Breast epithelium (tissue), 4 donors: ENCODE measurements at regions not wholly inside any gene's neighbourhood (a gene's known extent, or its start where the extent isn't known, plus 50 kb on each side); places are given as distances from the start of the nearest gene placed in this dataset.

Experiments
- DNase-seq, 2 donors: peaks; one replicate each; pipeline ENCODE4 v3.0.0-alpha.2; 2019; ENCODE audit warnings: low spot score in 2 of 2
- H3K27ac ChIP-seq, 2 donors: fragments of 200-600 bp; sonication (generic) in 1 of 2; one replicate each; pipeline ENCODE4 v1.5.1; 2016 to 2019; ENCODE audit warnings: mild to moderate bottlenecking in 1 of 2
- H3K27me3 ChIP-seq, 2 donors: fragments of 200-600 bp; sonication (generic) in 1 of 2; one replicate each; pipeline versions ENCODE4 v1.5.1 to v1.6.0; 2017 to 2019; ENCODE audit warnings: control low read depth in 1 of 2, mild to moderate bottlenecking in 1 of 2
- H3K36me3 ChIP-seq: fragments of 200-600 bp; one replicate; pipeline ENCODE4 v1.5.1; 2019
- H3K4me1 ChIP-seq, 2 donors: fragments of 200-600 bp; sonication (generic); one replicate each; pipeline ENCODE4 v1.5.1; 2016 to 2019; ENCODE audit warnings: control low read depth in 1 of 2
- H3K4me3 ChIP-seq, 3 donors: fragments of 200-600 bp; sonication (generic); 1 replicate in 2 of 3; 2 replicates in 1 of 3; pipeline ENCODE4 v1.5.1; 2016 to 2019; ENCODE audit warnings: mild to moderate bottlenecking in 3 of 3, moderate library complexity in 2 of 3
- H3K9me3 ChIP-seq, 2 donors: fragments of 200-600 bp; sonication (generic) in 1 of 2; one replicate each; pipeline ENCODE4 v1.5.1; 2016 to 2019; ENCODE audit warnings: control low read depth in 1 of 2
- POLR2A ChIP-seq: fragments of 450-650 bp; IDR thresholded peaks from one replicate; pipeline ENCODE4 v1.6.1; 2016; ENCODE audit warnings: antibody characterized with exemption, mild to moderate bottlenecking, moderate library complexity
- POLR2AphosphoS5 ChIP-seq, 3 donors: sonication (generic); formaldehyde crosslinking; IDR thresholded peaks; one replicate each; pipeline ENCODE4 v1.6.1; 2017; ENCODE audit warnings: antibody characterized with exemption in 3 of 3
- intact Hi-C: fragments of 100-400 bp; cut with DNase I; formaldehyde crosslinking; loops from one replicate; pipeline ENCODE4 v1.15.1; 2023; ENCODE audit warnings: low total_unique reads
- TF ChIP-seq, protein P1 (sequence below), 3 donors: fragments of 450-650 bp; IDR thresholded peaks; one replicate each; pipeline ENCODE4 v1.5.1; 2016 to 2017; ENCODE audit warnings: antibody characterized with exemption in 3 of 3, mild to moderate bottlenecking in 3 of 3, moderate library complexity in 3 of 3

DNA sequence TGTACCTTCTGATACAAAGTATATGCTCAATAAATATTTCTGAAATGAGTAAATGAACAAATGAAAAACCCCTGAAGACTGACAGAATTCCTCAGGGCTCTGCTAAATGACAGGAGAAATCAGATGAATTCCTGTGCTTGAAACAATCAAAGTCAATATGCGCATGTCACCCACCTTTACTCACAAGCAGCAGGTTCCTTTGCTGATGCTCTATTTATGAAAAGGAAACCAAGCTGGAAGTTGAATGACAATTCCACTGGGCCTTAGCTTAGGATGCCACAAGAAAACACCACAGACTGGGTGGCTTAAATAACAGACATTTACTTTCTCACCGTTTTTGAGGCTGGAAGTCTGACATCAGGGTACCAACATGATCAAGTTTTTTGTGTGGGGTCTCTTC, 477.5 kb upstream of the TEX13C start:
- no peak overlapping the region for H3K4me3 ChIP-seq
- H3K27ac ChIP-seq: no peak overlapping the region
- H3K27me3 ChIP-seq: peaks cover 0 to 6% of the 10 kb centered on the region in 2 donors
- no peak for TF ChIP-seq POLR2A
- TF ChIP-seq, protein P1, sequence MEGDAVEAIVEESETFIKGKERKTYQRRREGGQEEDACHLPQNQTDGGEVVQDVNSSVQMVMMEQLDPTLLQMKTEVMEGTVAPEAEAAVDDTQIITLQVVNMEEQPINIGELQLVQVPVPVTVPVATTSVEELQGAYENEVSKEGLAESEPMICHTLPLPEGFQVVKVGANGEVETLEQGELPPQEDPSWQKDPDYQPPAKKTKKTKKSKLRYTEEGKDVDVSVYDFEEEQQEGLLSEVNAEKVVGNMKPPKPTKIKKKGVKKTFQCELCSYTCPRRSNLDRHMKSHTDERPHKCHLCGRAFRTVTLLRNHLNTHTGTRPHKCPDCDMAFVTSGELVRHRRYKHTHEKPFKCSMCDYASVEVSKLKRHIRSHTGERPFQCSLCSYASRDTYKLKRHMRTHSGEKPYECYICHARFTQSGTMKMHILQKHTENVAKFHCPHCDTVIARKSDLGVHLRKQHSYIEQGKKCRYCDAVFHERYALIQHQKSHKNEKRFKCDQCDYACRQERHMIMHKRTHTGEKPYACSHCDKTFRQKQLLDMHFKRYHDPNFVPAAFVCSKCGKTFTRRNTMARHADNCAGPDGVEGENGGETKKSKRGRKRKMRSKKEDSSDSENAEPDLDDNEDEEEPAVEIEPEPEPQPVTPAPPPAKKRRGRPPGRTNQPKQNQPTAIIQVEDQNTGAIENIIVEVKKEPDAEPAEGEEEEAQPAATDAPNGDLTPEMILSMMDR (IDR thresholded peaks at IDR 0.05): no peak
- no peak for TF ChIP-seq POLR2AphosphoS5 (IDR thresholded peaks at IDR 0.05)
- DNase-seq: no peak
- intact Hi-C loops: no loop called here
- H3K9me3 ChIP-seq: no peaks in the 10 kb centered on the region
- H3K4me1 ChIP-seq: no peaks in the 10 kb centered on the region
- no peaks in the 10 kb centered on the region for H3K36me3 ChIP-seq

- TF ChIP-seq, protein P1 (IDR thresholded peaks at IDR 0.05): no peak
- TF ChIP-seq POLR2AphosphoS5 (IDR thresholded peaks at IDR 0.05) (no peak), POLR2A (no peak)
- no peak for DNase-seq
- intact Hi-C loops: no loop called here
- Histone ChIP-seq H3K9me3 (peaks cover 0 to 11% of the 10 kb centered on the region in 2 donors), H3K4me1 (no peaks in the 10 kb centered on the region), H3K4me3 (peak overlapping the region in 1 of 3 donors; percentile 7), H3K27ac (no peak overlapping the region), H3K27me3 (peaks cover 0 to 4% of the 10 kb centered on the region in 2 donors), H3K36me3 (no peaks in the 10 kb centered on the region)
Measured at GRCh38 chrX:124860736-124861135, 458.9 kb upstream of the TEX13C start.

GRCh38 chrX:124862301-124862700, 457.4 kb upstream of the TEX13C start:
- no peak for TF ChIP-seq POLR2AphosphoS5 (IDR thresholded peaks at IDR 0.05)
- TF ChIP-seq POLR2A: no peak
- TF ChIP-seq, protein P1 (IDR thresholded peaks at IDR 0.05): no peak
- Histone ChIP-seq H3K27ac (no peak overlapping the region), H3K9me3 (peaks cover 0 to 11% of the 10 kb centered on the region in 2 donors), H3K4me1 (no peaks in the 10 kb centered on the region), H3K27me3 (peaks cover 0 to 4% of the 10 kb centered on the region in 2 donors), H3K36me3 (no peaks in the 10 kb centered on the region), H3K4me3 (no peak overlapping the region)
- intact Hi-C loops: no loop called here
- DNase-seq: no peak

GRCh38 chrX:124863303-124863702, 456.4 kb upstream of the TEX13C start:
- no peak for DNase-seq
- TF ChIP-seq POLR2AphosphoS5 (IDR thresholded peaks at IDR 0.05): no peak
- TF ChIP-seq, protein P1 (IDR thresholded peaks at IDR 0.05): no peak
- TF ChIP-seq POLR2A: no peak
- H3K36me3 ChIP-seq: no peaks in the 10 kb centered on the region
- H3K4me3 ChIP-seq: no peak overlapping the region
- peaks cover 0 to 18% of the 10 kb centered on the region in 2 donors for H3K9me3 ChIP-seq
- no peaks in the 10 kb centered on the region for H3K4me1 ChIP-seq
- no peak overlapping the region for H3K27ac ChIP-seq
- peaks cover 0 to 4% of the 10 kb centered on the region in 2 donors for H3K27me3 ChIP-seq
- intact Hi-C loops: no loop called here

DNA sequence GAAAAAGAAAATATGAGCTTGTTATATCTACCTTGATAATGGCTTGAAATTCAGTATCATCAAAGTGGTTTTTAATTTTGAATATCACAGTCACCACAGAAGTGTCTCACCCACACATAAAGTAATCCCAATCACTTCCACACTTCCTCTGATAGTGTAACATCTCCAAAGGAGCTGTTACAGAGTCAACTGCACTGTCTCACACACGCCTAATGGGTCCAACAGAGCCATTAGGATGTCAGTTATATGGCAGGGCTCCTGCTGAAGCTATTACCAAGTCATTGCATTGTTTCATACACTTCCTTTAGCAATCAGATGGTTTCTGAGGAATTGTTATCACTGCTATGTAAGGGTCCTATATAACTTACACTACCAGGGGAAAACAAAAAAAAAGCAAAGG, 432.1 kb upstream of the TEX13C start:
- H3K9me3 ChIP-seq: no peaks in the 10 kb centered on the region

More for the DNA sequence above, 432.1 kb upstream of the TEX13C start:
- intact Hi-C loops: no loop called here
- H3K4me1 ChIP-seq: no peaks in the 10 kb centered on the region
- H3K36me3 ChIP-seq: no peaks in the 10 kb centered on the region
- H3K27me3 ChIP-seq: no peaks in the 10 kb centered on the region
- no peak overlapping the region for H3K27ac ChIP-seq
- no peak for DNase-seq
- no peak for TF ChIP-seq POLR2AphosphoS5 (IDR thresholded peaks at IDR 0.05)
- TF ChIP-seq, protein P1 (IDR thresholded peaks at IDR 0.05): no peak
- TF ChIP-seq POLR2A: no peak
- no peak overlapping the region for H3K4me3 ChIP-seq
